ENCODE measurements at regions not wholly inside any gene's neighbourhood (a gene's known extent, or its start where the extent isn't known, plus 50 kb on each side); places are given as distances from the start of the nearest gene placed in this dataset.

- TF ChIP-seq CTCF (IDR thresholded peaks at IDR 0.05; ENCODE audit: low read length) (no peak), EZH2 (IDR thresholded peaks at IDR 0.05; ENCODE audit: borderline replicate concordance, low read length) (no peak)
Observed at GRCh38 chr15:46865155-46865554, 852.1 kb upstream of the SEMA6D start.
